T-cell (primary cell): ENCODE measurements at regions not wholly inside any gene's neighbourhood (a gene's known extent, or its start where the extent isn't known, plus 50 kb on each side); places are given as distances from the start of the nearest gene placed in this dataset.

Experiments used
- ATAC-seq, 4 experiments: fragments of 200-7000 bp in 3 of 4; fragments of 150-1000 bp in 1 of 4; cut with Tn5 transposase; replicated peaks in 1 of 4; 1 replicate in 3 of 4; 2 replicates in 1 of 4; pipeline ENCODE4 v1.10.0; 2021; ENCODE audit warnings: moderate library complexity in 3 of 4, mild to moderate bottlenecking in 2 of 4, moderate number of reproducible peaks in 1 of 4
- CTCF ChIA-PET, 2 donors: fragments of 300-600 bp; sonication (Branson Sonifier 250); formaldehyde crosslinking; loops; one replicate each; lab custom pipeline; 2022; ENCODE audit warnings: antibody characterized with exemption in 2 of 2; lab: Charles Lee
- POLR2A ChIA-PET, 2 donors: fragments of 300-600 bp; sonication (Branson Sonifier 250); formaldehyde crosslinking; loops; one replicate each; lab custom pipeline; 2022; ENCODE audit warnings: antibody characterized with exemption in 2 of 2; lab: Charles Lee
- DNase-seq, 35 experiments: peaks; one replicate each; pipeline versions ENCODE4 v3.0.0 to v3.0.0-alpha.2; 2013 to 2023
- H3K27ac ChIP-seq: one replicate; pipeline ENCODE4 v1.5.1; 2013; ENCODE audit warnings: low read length
- H3K27me3 ChIP-seq, 2 experiments: replicated peaks in 1 of 2; 1 replicate in 1 of 2; 2 replicates in 1 of 2; pipeline versions ENCODE4 v1.6.1 to v1.7.0; 2013; ENCODE audit warnings: low read length in 1 of 2, mixed read lengths in 1 of 2; ENCODE audit not compliant: control insufficient read depth in 2 of 2, insufficient read depth in 2 of 2; ENCODE audit errors: extremely low read depth in 1 of 2
- H3K36me3 ChIP-seq, 2 donors: 1 replicate in 1 of 2; 2 replicates in 1 of 2; pipeline versions ENCODE4 v1.6.1 to v1.7.0; 2013; ENCODE audit warnings: low read length in 1 of 2; ENCODE audit not compliant: control insufficient read depth in 2 of 2, insufficient read depth in 1 of 2; ENCODE audit errors: extremely low read depth in 1 of 2
- H3K4me1 ChIP-seq, 2 experiments: 1 replicate in 1 of 2; 2 replicates in 1 of 2; pipeline versions ENCODE4 v1.6.1 to v1.7.0; 2013; ENCODE audit warnings: low read length in 2 of 2, mixed read lengths in 1 of 2; ENCODE audit not compliant: insufficient read depth in 2 of 2, control insufficient read depth in 1 of 2; ENCODE audit errors: extremely low read depth in 1 of 2
- H3K4me3 ChIP-seq, 2 donors: 1 replicate in 1 of 2; 2 replicates in 1 of 2; pipeline versions ENCODE4 v1.5.1 to v1.7.0; 2013; ENCODE audit warnings: mild to moderate bottlenecking in 2 of 2, low read length in 1 of 2, moderate library complexity in 1 of 2; ENCODE audit not compliant: control insufficient read depth in 1 of 2; ENCODE audit errors: extremely low read depth in 1 of 2
- H3K9me3 ChIP-seq: 2 replicates; pipeline ENCODE4 v1.7.0; 2013
- H3K27ac Mint-ChIP-seq, 2 donors: one replicate each; pipeline ENCODE4 v1.8.0; 2020 to 2021; ENCODE audit warnings: mild to moderate bottlenecking in 2 of 2, mixed read lengths in 2 of 2
- H3K27me3 Mint-ChIP-seq, 2 donors: one replicate each; pipeline ENCODE4 v1.8.0; 2021 to 2022; ENCODE audit warnings: mixed read lengths in 2 of 2
- H3K36me3 Mint-ChIP-seq: one replicate; pipeline ENCODE4 v1.8.0; 2021; ENCODE audit warnings: mixed read lengths
- H3K4me1 Mint-ChIP-seq, 3 donors: one replicate each; pipeline ENCODE4 v1.8.0; 2020 to 2022; ENCODE audit warnings: mixed read lengths in 3 of 3, mild to moderate bottlenecking in 1 of 3
- H3K4me3 Mint-ChIP-seq, 3 donors: one replicate each; pipeline ENCODE4 v1.8.0; 2020 to 2022; ENCODE audit warnings: mild to moderate bottlenecking in 3 of 3, mixed read lengths in 3 of 3, moderate library complexity in 3 of 3
- H3K9me3 Mint-ChIP-seq, 3 donors: one replicate each; pipeline ENCODE4 v1.8.0; 2020 to 2022; ENCODE audit warnings: mixed read lengths in 3 of 3
- WGBS: methylation state at CpG from one replicate; pipeline ENCODE4 v1.1.5; 2013; ENCODE audit warnings: missing lambda C conversion rate; ENCODE audit not compliant: insufficient coverage; 5-methylcytosine and 5-hydroxymethylcytosine counted together

- Histone ChIP-seq H3K4me1 (no peaks in the 10 kb centered on the region), H3K9me3 (no peaks in the 10 kb centered on the region), H3K36me3 (no peaks in the 10 kb centered on the region), H3K27ac (no peak overlapping the region), H3K4me3 (no peak overlapping the region), H3K27me3 (no peaks in the 10 kb centered on the region)
- no peaks in the 10 kb centered on the region for H3K4me1 Mint-ChIP-seq
- H3K27ac Mint-ChIP-seq: no peak overlapping the region
- H3K27me3 Mint-ChIP-seq: no peaks in the 10 kb centered on the region
- ChIA-PET CTCF (no interaction called here), POLR2A (no interaction called here)
- ATAC-seq (no peak), DNase-seq (no peak)
- H3K4me3 Mint-ChIP-seq: no peak overlapping the region
- no peaks in the 10 kb centered on the region for H3K36me3 Mint-ChIP-seq
- peaks cover 0 to 5% (median 4%) of the 10 kb centered on the region in 3 donors for H3K9me3 Mint-ChIP-seq
- WGBS: 100% methylated on average over 3 of the region's 7 CpGs
These were observed 395.8 kb upstream of the DMD start for GRCh38 chrX:33607042-33607595.

- no peak for ATAC-seq
- H3K27me3 ChIP-seq: no peaks in the 10 kb centered on the region
- H3K4me1 ChIP-seq: no peaks in the 10 kb centered on the region
- no peaks in the 10 kb centered on the region for H3K36me3 Mint-ChIP-seq
- no peaks in the 10 kb centered on the region for H3K9me3 ChIP-seq
- H3K4me3 ChIP-seq: no peak overlapping the region
- POLR2A ChIA-PET: interaction anchor here in 1 of 2 donors (0.7 kb wide), 1 partner anchor 1011 kb away, joined by 6 read pairs; no protein-coding TSS in a partner anchor
- no peaks in the 10 kb centered on the region for H3K36me3 ChIP-seq
- CTCF ChIA-PET: no interaction called here
- no CpG with 5 or more reads among the region's 4 CpGs for WGBS
- no peak for DNase-seq
- peaks cover 0 to 5% (median 4%) of the 10 kb centered on the region in 3 donors for H3K9me3 Mint-ChIP-seq
- no peak overlapping the region for H3K4me3 Mint-ChIP-seq
- H3K27ac ChIP-seq: no peak overlapping the region
- no peaks in the 10 kb centered on the region for H3K27me3 Mint-ChIP-seq
- H3K4me1 Mint-ChIP-seq: no peaks in the 10 kb centered on the region
- H3K27ac Mint-ChIP-seq: no peak overlapping the region
These were observed 394.6 kb upstream of the DMD start for GRCh38 chrX:33605997-33606396.

GRCh38 chrX:33592396-33592795, 381.0 kb upstream of the DMD start:
- WGBS: no CpG with 5 or more reads among the region's 2 CpGs
- Histone ChIP-seq H3K36me3 (no peaks in the 10 kb centered on the region), H3K4me3 (no peak overlapping the region), H3K9me3 (no peaks in the 10 kb centered on the region), H3K4me1 (no peaks in the 10 kb centered on the region), H3K27ac (no peak overlapping the region), H3K27me3 (no peaks in the 10 kb centered on the region)
- POLR2A ChIA-PET: no interaction called here
- H3K4me1 Mint-ChIP-seq: no peaks in the 10 kb centered on the region
- no peaks in the 10 kb centered on the region for H3K27me3 Mint-ChIP-seq
- H3K9me3 Mint-ChIP-seq: peaks cover 0 to 6% (median 0%) of the 10 kb centered on the region in 3 donors
- H3K27ac Mint-ChIP-seq: no peak overlapping the region
- no peaks in the 10 kb centered on the region for H3K36me3 Mint-ChIP-seq
- H3K4me3 Mint-ChIP-seq: no peak overlapping the region
- CTCF ChIA-PET: no interaction called here
- no peak for ATAC-seq
- no peak for DNase-seq

- no peaks in the 10 kb centered on the region for H3K4me1 Mint-ChIP-seq
- WGBS: no CpG with 5 or more reads among the region's 1 CpG
- ChIA-PET POLR2A (no interaction called here), CTCF (no interaction called here)
- Histone ChIP-seq H3K36me3 (no peaks in the 10 kb centered on the region), H3K27ac (no peak overlapping the region), H3K4me3 (no peak overlapping the region), H3K9me3 (no peaks in the 10 kb centered on the region), H3K4me1 (no peaks in the 10 kb centered on the region), H3K27me3 (no peaks in the 10 kb centered on the region)
- no peaks in the 10 kb centered on the region for H3K36me3 Mint-ChIP-seq
- no peaks in the 10 kb centered on the region for H3K27me3 Mint-ChIP-seq
- H3K9me3 Mint-ChIP-seq: peaks cover 0 to 5% (median 0%) of the 10 kb centered on the region in 3 donors
- no peak overlapping the region for H3K27ac Mint-ChIP-seq
- no peak overlapping the region for H3K4me3 Mint-ChIP-seq
- ATAC-seq (no peak), DNase-seq (no peak)
These were observed 378.0 kb upstream of the DMD start for GRCh38 chrX:33589316-33589715.

- H3K4me3 ChIP-seq: no peak overlapping the region
- H3K4me1 ChIP-seq: no peaks in the 10 kb centered on the region
- Mint-ChIP-seq H3K27ac (no peak overlapping the region), H3K36me3 (no peaks in the 10 kb centered on the region), H3K27me3 (no peaks in the 10 kb centered on the region), H3K9me3 (peaks cover 0 to 19% (median 2%) of the 10 kb centered on the region in 3 donors), H3K4me1 (no peaks in the 10 kb centered on the region), H3K4me3 (no peak overlapping the region)
- ChIA-PET POLR2A (no interaction called here), CTCF (no interaction called here)
- no peaks in the 10 kb centered on the region for H3K9me3 ChIP-seq
- no peak for ATAC-seq
- no peaks in the 10 kb centered on the region for H3K27me3 ChIP-seq
- WGBS: 80% methylated on average over 4 of the region's 4 CpGs
- no peak overlapping the region for H3K27ac ChIP-seq
- H3K36me3 ChIP-seq: no peaks in the 10 kb centered on the region
- no peak for DNase-seq
These were observed 332.4 kb upstream of the DMD start for GRCh38 chrX:33543757-33544156.
